PC-9 (cell line): ENCODE measurements at regions not wholly inside any gene's neighbourhood (a gene's known extent, or its start where the extent isn't known, plus 50 kb on each side); places are given as distances from the start of the nearest gene placed in this dataset.
A peak's percentile ranks its signal among the peaks of the same experiment; 100 is the strongest.

Experiments used
- BruUV-seq: library from RNA; stranded (reverse); fragments of 400-500 nt; replicated peaks from 2 replicates; lab custom pipeline; 2021; lab: Mats Ljungman, UMichigan
- CTCF ChIA-PET: fragments of 300-600 bp; sonication (Branson Sonifier 250); formaldehyde crosslinking; loops from one replicate; lab custom pipeline; 2022; ENCODE audit warnings: antibody characterized with exemption; lab: Charles Lee
- POLR2A ChIA-PET: fragments of 300-600 bp; sonication (Branson Sonifier 250); formaldehyde crosslinking; loops from one replicate; lab custom pipeline; 2022; ENCODE audit warnings: antibody characterized with exemption; ENCODE audit not compliant: unreplicated experiment; lab: Charles Lee
- DNase-seq, 2 experiments: peaks; one replicate each; pipeline versions ENCODE4 v3.0.0 to v3.0.0-alpha.2; 2015 to 2022; ENCODE audit warnings: mixed read lengths in 1 of 2
- H2AFZ ChIP-seq: fragments of 200-600 bp; sonication (generic); 2 replicates; pipeline ENCODE4 v1.8.1; 2017; ENCODE audit warnings: antibody characterized with exemption
- H3F3A ChIP-seq: fragments of 200-600 bp; sonication (generic); 2 replicates; pipeline ENCODE4 v1.8.1; 2017; ENCODE audit warnings: antibody characterized with exemption, mild to moderate bottlenecking, low read depth; ENCODE audit not compliant: insufficient read depth
- H3K27ac ChIP-seq: fragments of 200-600 bp; sonication (generic); 2 replicates; pipeline ENCODE4 v1.6.1; 2016; ENCODE audit warnings: mixed run types
- H3K27me3 ChIP-seq: fragments of 200-600 bp; sonication (generic); 2 replicates; pipeline ENCODE4 v1.6.1; 2016; ENCODE audit warnings: low read depth, mixed run types; ENCODE audit not compliant: insufficient read depth
- H3K36me3 ChIP-seq: fragments of 200-600 bp; sonication (generic); 2 replicates; pipeline ENCODE4 v1.6.1; 2016; ENCODE audit warnings: low read depth, mixed run types
- H3K4me1 ChIP-seq: fragments of 200-600 bp; sonication (generic); replicated peaks from 2 replicates; pipeline ENCODE4 v1.6.1; 2016; ENCODE audit warnings: mixed run types; ENCODE audit not compliant: insufficient read depth
- H3K4me2 ChIP-seq: fragments of 200-600 bp; sonication (generic); 2 replicates; pipeline ENCODE4 v1.6.1; 2017; ENCODE audit warnings: mixed run types
- H3K4me3 ChIP-seq: fragments of 200-600 bp; sonication (generic); 2 replicates; pipeline ENCODE4 v1.6.1; 2016; ENCODE audit warnings: mixed run types
- H3K79me2 ChIP-seq: fragments of 200-600 bp; sonication (generic); 2 replicates; pipeline ENCODE4 v1.6.1; 2017; ENCODE audit warnings: low read depth, mixed run types
- H3K9me2 ChIP-seq: fragments of 200-600 bp; sonication (generic); 2 replicates; pipeline ENCODE4 v1.8.1; 2017; ENCODE audit warnings: mild to moderate bottlenecking; ENCODE audit not compliant: insufficient read depth
- H3K9me3 ChIP-seq: fragments of 200-600 bp; sonication (generic); 2 replicates; pipeline ENCODE4 v1.8.1; 2016; ENCODE audit warnings: low read depth; ENCODE audit not compliant: insufficient read depth
- H4K20me1 ChIP-seq: fragments of 200-600 bp; sonication (generic); 2 replicates; pipeline ENCODE4 v1.8.1; 2017; ENCODE audit not compliant: insufficient read depth
- EZH2 ChIP-seq: fragments of 200-600 bp; sonication (generic); IDR thresholded peaks from 2 replicates; pipeline ENCODE4 v1.8.0; 2017; ENCODE audit warnings: antibody characterized with exemption, low read depth
- intact Hi-C: fragments of 100-400 bp; cut with micrococcal nuclease; formaldehyde crosslinking; loops from one replicate; pipeline ENCODE4 v1.10.0; 2022; ENCODE audit not compliant: unreplicated experiment
- TF ChIP-seq, protein P1 (sequence below): fragments of 200-600 bp; sonication (generic); conservative IDR thresholded peaks from 2 replicates; pipeline ENCODE4 v1.6.1; 2017; ENCODE audit warnings: mixed run types, antibody characterized with exemption, mild to moderate bottlenecking, moderate library complexity

DNA sequence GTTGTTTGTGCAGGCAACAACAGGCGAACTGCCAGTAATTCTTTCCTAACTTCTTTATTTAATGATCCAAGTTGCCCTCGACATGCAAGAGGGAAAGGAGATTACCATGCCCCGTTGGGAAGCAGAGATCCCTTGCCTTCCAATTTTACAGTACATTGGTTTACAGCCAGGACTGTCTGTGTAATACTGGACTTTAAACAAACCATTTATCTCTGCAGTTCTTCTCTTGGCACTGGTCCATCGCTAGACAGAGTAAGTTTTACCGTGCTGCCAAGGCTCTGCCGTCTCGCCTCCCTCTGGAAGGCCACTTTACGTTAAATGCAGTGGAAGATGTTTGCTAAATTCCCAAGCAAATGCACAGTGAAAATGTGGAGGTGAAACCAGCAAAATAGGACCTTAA is 660.3 kb upstream of the PRKX start:
- Histone ChIP-seq H3K4me1 (peaks cover 8% of the 10 kb centered on the region), H3F3A (peaks cover 7% of the 10 kb centered on the region; the same call in 1 of the 2 replicates), H3K4me2 (no peak overlapping the region), H3K4me3 (no peak overlapping the region), H3K9me2 (no peaks in the 10 kb centered on the region), H3K9me3 (peaks cover 10% of the 10 kb centered on the region; the same call in 1 of the 2 replicates), H3K36me3 (no peaks in the 10 kb centered on the region; the same call in 1 of the 2 replicates), H3K27ac (no peak overlapping the region), H2AFZ (peak overlapping the region; percentile 16; the same call in 1 of the 2 replicates), H3K79me2 (no peaks in the 10 kb centered on the region), H3K27me3 (no peaks in the 10 kb centered on the region), H4K20me1 (no peaks in the 10 kb centered on the region)
- ChIA-PET POLR2A (no interaction called here), CTCF (no interaction called here)
- TF ChIP-seq, protein P1, sequence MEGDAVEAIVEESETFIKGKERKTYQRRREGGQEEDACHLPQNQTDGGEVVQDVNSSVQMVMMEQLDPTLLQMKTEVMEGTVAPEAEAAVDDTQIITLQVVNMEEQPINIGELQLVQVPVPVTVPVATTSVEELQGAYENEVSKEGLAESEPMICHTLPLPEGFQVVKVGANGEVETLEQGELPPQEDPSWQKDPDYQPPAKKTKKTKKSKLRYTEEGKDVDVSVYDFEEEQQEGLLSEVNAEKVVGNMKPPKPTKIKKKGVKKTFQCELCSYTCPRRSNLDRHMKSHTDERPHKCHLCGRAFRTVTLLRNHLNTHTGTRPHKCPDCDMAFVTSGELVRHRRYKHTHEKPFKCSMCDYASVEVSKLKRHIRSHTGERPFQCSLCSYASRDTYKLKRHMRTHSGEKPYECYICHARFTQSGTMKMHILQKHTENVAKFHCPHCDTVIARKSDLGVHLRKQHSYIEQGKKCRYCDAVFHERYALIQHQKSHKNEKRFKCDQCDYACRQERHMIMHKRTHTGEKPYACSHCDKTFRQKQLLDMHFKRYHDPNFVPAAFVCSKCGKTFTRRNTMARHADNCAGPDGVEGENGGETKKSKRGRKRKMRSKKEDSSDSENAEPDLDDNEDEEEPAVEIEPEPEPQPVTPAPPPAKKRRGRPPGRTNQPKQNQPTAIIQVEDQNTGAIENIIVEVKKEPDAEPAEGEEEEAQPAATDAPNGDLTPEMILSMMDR, result no peak
- TF ChIP-seq EZH2, result no peak
- intact Hi-C loops, result no loop called here
- DNase-seq, result no peak
- BruUV-seq, result no TSS peak

DNA sequence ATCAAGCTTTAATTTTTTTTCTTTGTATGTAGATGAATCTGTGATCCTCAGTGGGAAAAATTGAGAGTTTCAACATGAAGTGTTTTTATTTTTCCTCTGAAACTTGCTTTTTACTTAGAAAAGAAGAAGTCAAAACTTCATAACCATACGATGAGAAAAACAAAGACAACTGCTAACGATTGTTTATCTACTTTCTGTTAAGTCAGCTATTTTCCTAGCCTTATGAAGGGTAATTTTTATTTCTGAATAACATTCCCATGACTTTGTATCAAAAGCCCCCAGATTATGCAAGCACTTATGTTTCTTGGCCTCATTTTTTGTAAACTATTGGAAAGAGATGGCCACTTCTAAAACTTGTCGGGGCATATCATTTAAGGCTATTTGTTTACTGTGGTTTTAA is 645.1 kb upstream of the PRKX start:
- Histone ChIP-seq H3K27ac (no peak overlapping the region), H3K4me1 (no peaks in the 10 kb centered on the region), H4K20me1 (no peaks in the 10 kb centered on the region), H3F3A (no peaks in the 10 kb centered on the region), H3K79me2 (no peaks in the 10 kb centered on the region), H3K27me3 (no peaks in the 10 kb centered on the region), H3K9me3 (no peaks in the 10 kb centered on the region), H3K4me2 (no peak overlapping the region), H2AFZ (no peak overlapping the region), H3K4me3 (no peak overlapping the region), H3K9me2 (no peaks in the 10 kb centered on the region), H3K36me3 (no peaks in the 10 kb centered on the region)
- ChIA-PET CTCF (no interaction called here), POLR2A (no interaction called here)
- DNase-seq, result no peak
- intact Hi-C loops, result no loop called here
- TF ChIP-seq EZH2, result no peak
- TF ChIP-seq, protein P1, result no peak
- BruUV-seq, result no TSS peak

DNA sequence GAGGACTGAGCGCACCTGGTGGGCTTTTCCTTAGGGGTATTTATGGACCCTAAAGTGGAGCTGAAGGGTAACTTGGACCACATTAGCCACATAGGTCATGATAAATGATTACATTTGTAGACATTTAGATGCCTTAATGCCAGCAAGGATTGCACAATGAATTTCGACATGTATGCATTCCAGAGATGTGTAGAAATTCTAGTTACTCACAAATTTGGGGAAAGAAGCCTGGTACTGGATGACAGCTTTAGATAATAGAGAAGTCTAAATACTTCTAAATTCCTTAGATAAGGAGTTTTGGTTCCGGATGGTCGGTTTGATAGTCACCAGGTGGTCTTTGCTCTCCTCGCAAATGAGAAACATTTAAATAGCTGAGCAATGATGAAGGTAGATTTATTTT is 609.5 kb upstream of the PRKX start:
- Histone ChIP-seq H2AFZ (no peak overlapping the region), H3K9me3 (no peaks in the 10 kb centered on the region; the same call in 1 of the 2 replicates), H3F3A (no peaks in the 10 kb centered on the region), H4K20me1 (no peaks in the 10 kb centered on the region), H3K4me2 (no peak overlapping the region), H3K36me3 (no peaks in the 10 kb centered on the region), H3K27ac (no peak overlapping the region), H3K9me2 (no peaks in the 10 kb centered on the region), H3K27me3 (no peaks in the 10 kb centered on the region), H3K79me2 (no peaks in the 10 kb centered on the region), H3K4me3 (no peak overlapping the region), H3K4me1 (no peaks in the 10 kb centered on the region)
- no TSS peak for BruUV-seq
- intact Hi-C loops, result no loop called here
- CTCF ChIA-PET, result no interaction called here
- TF ChIP-seq EZH2, result no peak
- TF ChIP-seq, protein P1, result no peak
- peak in 1 of 2 experiments; percentile 54 for DNase-seq
- POLR2A ChIA-PET, result no interaction called here
